ENCODE measurements at regions not wholly inside any gene's neighbourhood (a gene's known extent, or its start where the extent isn't known, plus 50 kb on each side); places are given as distances from the start of the nearest gene placed in this dataset.

- intact Hi-C loops (cut with DNase I) = no loop called here
Observed at GRCh38 chr2:177077778-177078177, 134.8 kb upstream of the HNRNPA3 start.

DNA sequence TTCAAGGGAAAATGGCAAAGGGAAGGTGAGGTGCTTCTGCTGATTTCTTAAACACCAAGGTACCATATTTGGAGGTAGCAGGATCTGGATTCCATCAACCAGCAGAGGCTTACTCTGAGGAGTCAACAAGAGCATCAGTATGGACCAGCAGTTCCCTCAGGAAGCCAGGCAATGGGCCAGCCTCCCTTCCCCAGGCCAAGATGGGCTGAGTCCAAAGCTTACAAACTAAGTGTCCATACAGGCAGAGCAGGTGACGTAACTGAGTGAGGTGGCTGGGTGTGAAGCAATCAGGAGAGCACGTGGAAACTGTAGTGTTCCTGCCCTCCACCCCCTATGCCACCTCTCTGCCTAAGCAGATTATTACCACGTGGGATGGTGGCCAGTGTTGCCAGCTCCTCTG, 134.2 kb upstream of the HNRNPA3 start:
- Histone ChIP-seq H3K27me3 (no peaks in the 10 kb centered on the region), H3K9me3 (no peaks in the 10 kb centered on the region), H3K4me3 (no peak overlapping the region), H3K27ac (no peak overlapping the region), H3K36me3 (no peaks in the 10 kb centered on the region), H3K4me1 (no peaks in the 10 kb centered on the region)
- TF ChIP-seq, protein P1, sequence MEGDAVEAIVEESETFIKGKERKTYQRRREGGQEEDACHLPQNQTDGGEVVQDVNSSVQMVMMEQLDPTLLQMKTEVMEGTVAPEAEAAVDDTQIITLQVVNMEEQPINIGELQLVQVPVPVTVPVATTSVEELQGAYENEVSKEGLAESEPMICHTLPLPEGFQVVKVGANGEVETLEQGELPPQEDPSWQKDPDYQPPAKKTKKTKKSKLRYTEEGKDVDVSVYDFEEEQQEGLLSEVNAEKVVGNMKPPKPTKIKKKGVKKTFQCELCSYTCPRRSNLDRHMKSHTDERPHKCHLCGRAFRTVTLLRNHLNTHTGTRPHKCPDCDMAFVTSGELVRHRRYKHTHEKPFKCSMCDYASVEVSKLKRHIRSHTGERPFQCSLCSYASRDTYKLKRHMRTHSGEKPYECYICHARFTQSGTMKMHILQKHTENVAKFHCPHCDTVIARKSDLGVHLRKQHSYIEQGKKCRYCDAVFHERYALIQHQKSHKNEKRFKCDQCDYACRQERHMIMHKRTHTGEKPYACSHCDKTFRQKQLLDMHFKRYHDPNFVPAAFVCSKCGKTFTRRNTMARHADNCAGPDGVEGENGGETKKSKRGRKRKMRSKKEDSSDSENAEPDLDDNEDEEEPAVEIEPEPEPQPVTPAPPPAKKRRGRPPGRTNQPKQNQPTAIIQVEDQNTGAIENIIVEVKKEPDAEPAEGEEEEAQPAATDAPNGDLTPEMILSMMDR (IDR thresholded peaks at IDR 0.05) = no peak
- DNase-seq (peak in 2 of 4 donors; percentile 70 to 75), ATAC-seq (peak; percentile 87)
- intact Hi-C loops (cut with DNase I) = no loop called here

More at GRCh38 chr2:177077778-177078177, 134.8 kb upstream of the HNRNPA3 start:
- H3K4me1 ChIP-seq = no peaks in the 10 kb centered on the region
- H3K27ac ChIP-seq = no peak overlapping the region
- no peaks in the 10 kb centered on the region for H3K9me3 ChIP-seq
- no peaks in the 10 kb centered on the region for H3K36me3 ChIP-seq
- no peak for DNase-seq
- no peaks in the 10 kb centered on the region for H3K27me3 ChIP-seq
- TF ChIP-seq, protein P1 (IDR thresholded peaks at IDR 0.05) = no peak
- no peak overlapping the region for H3K4me3 ChIP-seq
- ATAC-seq = no peak

DNA sequence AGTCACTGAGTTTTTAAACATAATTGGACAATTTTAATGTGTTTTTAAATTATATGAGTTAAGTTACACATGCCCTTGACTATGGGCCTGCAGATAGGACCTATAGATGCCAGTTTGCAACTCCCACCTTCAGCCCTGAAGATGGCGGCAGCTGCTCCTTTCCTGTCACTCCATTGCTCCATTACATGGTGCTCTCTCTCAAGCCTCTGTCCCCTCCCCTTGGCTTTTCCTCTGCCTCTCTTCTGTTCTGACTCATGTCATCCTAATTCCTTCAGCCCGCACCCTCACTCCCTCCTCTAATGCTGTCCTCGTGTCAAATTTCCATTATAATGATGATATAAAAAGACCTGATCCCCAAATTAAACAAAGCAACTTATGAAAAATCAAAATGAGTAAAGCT, 133.7 kb upstream of the HNRNPA3 start:
- no peak overlapping the region for H3K4me3 ChIP-seq
- no peak overlapping the region for H3K27ac ChIP-seq
- ATAC-seq (no peak), DNase-seq (no peak)
- TF ChIP-seq, protein P1 (IDR thresholded peaks at IDR 0.05) = no peak
- H3K36me3 ChIP-seq = no peaks in the 10 kb centered on the region
- no peaks in the 10 kb centered on the region for H3K9me3 ChIP-seq
- no peaks in the 10 kb centered on the region for H3K27me3 ChIP-seq
- intact Hi-C loops (cut with DNase I) = no loop called here
- no peaks in the 10 kb centered on the region for H3K4me1 ChIP-seq

DNA sequence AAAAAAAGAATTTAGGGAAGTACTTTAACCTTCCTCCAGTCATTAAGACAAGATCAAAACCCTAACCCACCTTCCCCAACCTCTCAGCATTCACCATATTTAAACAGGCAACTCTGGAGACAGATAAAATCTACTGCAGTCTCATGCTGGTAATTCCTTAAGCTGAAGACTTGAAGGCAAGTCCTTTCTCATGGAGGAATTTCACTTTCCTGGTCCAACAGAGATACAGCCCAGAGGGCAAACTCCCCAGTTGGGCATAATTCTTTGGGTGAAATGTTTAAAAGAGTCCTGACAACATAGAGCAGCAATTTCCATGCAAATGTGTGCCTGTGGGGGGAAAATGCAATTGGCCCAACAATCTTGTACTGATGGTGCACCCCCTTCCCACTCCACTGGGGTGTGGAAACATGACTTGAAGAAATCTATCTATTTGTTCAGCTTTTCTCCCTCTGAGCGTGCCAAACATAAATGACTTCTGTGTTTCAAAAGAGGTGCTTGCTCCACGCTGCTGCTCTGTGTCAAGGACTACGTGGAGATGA, 131.8 kb upstream of the HNRNPA3 start:
- DNase-seq (no peak), ATAC-seq (no peak)
- no peaks in the 10 kb centered on the region for H3K36me3 ChIP-seq
- intact Hi-C loops (cut with DNase I) = no loop called here
- no peaks in the 10 kb centered on the region for H3K4me1 ChIP-seq
- no peak overlapping the region for H3K27ac ChIP-seq
- no peaks in the 10 kb centered on the region for H3K9me3 ChIP-seq
- TF ChIP-seq, protein P1 (IDR thresholded peaks at IDR 0.05) = no peak
- H3K4me3 ChIP-seq = no peak overlapping the region
- no peaks in the 10 kb centered on the region for H3K27me3 ChIP-seq

DNA sequence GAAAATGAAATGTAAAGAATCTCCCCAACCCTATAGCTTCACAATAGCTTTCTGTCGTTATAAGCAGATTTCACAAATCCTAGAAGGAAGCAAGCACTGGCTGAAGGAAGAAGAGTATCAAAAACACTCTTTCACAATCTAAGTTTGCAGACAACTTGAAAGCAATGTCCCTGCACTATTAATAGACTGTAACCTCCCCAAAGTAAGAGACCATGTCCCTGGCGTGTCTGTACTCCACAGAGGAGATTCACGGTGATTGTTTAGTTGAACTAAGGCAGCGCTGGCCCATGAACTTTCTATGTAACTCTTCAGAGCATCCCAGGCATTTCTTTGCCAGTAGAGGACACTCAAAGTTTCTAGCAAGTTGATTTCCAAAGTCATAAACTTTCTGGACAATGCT, 128.0 kb upstream of the HNRNPA3 start:
- H3K9me3 ChIP-seq = no peaks in the 10 kb centered on the region
- H3K36me3 ChIP-seq = no peaks in the 10 kb centered on the region
- no peaks in the 10 kb centered on the region for H3K27me3 ChIP-seq
- H3K4me3 ChIP-seq = no peak overlapping the region
- TF ChIP-seq, protein P1 (IDR thresholded peaks at IDR 0.05) = no peak
- ATAC-seq (no peak), DNase-seq (no peak)
- no peaks in the 10 kb centered on the region for H3K4me1 ChIP-seq
- no peak overlapping the region for H3K27ac ChIP-seq
- intact Hi-C loops (cut with DNase I) = no loop called here

All from left lung (tissue), 4 donors.